IMR-90 (cell line): ENCODE measurements at regions not wholly inside any gene's neighbourhood (a gene's known extent, or its start where the extent isn't known, plus 50 kb on each side); places are given as distances from the start of the nearest gene placed in this dataset.
"Not testable (repeated sequence)": the region's sequence is repeated elsewhere in the genome, so short reads cannot be mapped to it uniquely, and the experiment has no call there.

Experiments used
- ATAC-seq: fragments of 200-7000 bp; cut with Tn5 transposase; 2 replicates; pipeline ENCODE4 v1.9.1; 2020; ENCODE audit warnings: low read depth, mild to moderate bottlenecking, moderate library complexity
- BruUV-seq: library from RNA; stranded (reverse); fragments of 400-500 nt; replicated peaks from 2 replicates; lab custom pipeline; 2021; lab: Mats Ljungman, UMichigan
- CTCF ChIA-PET: fragments of 300-600 bp; formaldehyde crosslinking; extraction: SDS; loops from one replicate; lab custom pipeline; 2021; ENCODE audit warnings: antibody characterized with exemption; lab: Yijun Ruan, JAX
- POLR2A ChIA-PET: fragments of 300-600 bp; sonication (Branson Sonifier 250); formaldehyde crosslinking; loops from one replicate; lab custom pipeline; 2022; ENCODE audit warnings: antibody characterized with exemption; ENCODE audit not compliant: unreplicated experiment; lab: Charles Lee
- DNase-seq: peaks from one replicate; pipeline ENCODE4 v3.0.0; 2013
- H2AFZ ChIP-seq: replicated peaks from 2 replicates; pipeline ENCODE3; 2013; ENCODE audit warnings: low read length, mild to moderate bottlenecking; ENCODE audit not compliant: poor library complexity
- H2AK5ac ChIP-seq: 2 replicates; pipeline ENCODE4 v1.6.1; 2013; ENCODE audit warnings: low read depth, low read length, inconsistent platforms
- H2AK9ac ChIP-seq: replicated peaks from 2 replicates; pipeline ENCODE3; 2013; ENCODE audit warnings: mild to moderate bottlenecking, low read depth, low read length, moderate library complexity; ENCODE audit not compliant: poor library complexity
- H2BK120ac ChIP-seq: 2 replicates; pipeline ENCODE4 v1.6.1; 2013; ENCODE audit warnings: low read depth, low read length, inconsistent platforms
- H2BK15ac ChIP-seq: 3 replicates; pipeline ENCODE4 v1.6.1; 2013; ENCODE audit warnings: low read depth, low read length, inconsistent platforms
- H2BK20ac ChIP-seq: 2 replicates; pipeline ENCODE4 v1.6.1; 2013; ENCODE audit warnings: low read depth, mild to moderate bottlenecking, inconsistent platforms, low read length, moderate library complexity
- H2BK5ac ChIP-seq: 2 replicates; pipeline ENCODE4 v1.6.1; 2013; ENCODE audit warnings: mild to moderate bottlenecking, low read depth, low read length, inconsistent platforms; ENCODE audit not compliant: poor library complexity, severe bottlenecking
- H3K14ac ChIP-seq: replicated peaks from 2 replicates; pipeline ENCODE4 v1.6.1; 2013; ENCODE audit warnings: low read depth, low read length, inconsistent platforms
- H3K18ac ChIP-seq: 2 replicates; pipeline ENCODE4 v1.6.1; 2013; ENCODE audit warnings: low read depth, low read length, control low read depth
- H3K23ac ChIP-seq: 2 replicates; pipeline ENCODE4 v1.6.1; 2013; ENCODE audit warnings: low read depth, low read length, inconsistent platforms
- H3K27ac ChIP-seq: 2 replicates; pipeline ENCODE4 v1.5.1; 2013; ENCODE audit warnings: mild to moderate bottlenecking, control low read depth, low read length; ENCODE audit not compliant: insufficient read depth
- H3K27me3 ChIP-seq: 2 replicates; pipeline ENCODE4 v1.6.1; 2013; ENCODE audit warnings: low read length; ENCODE audit not compliant: control insufficient read depth, insufficient read depth
- H3K36me3 ChIP-seq: 2 replicates; pipeline ENCODE4 v1.6.1; 2013; ENCODE audit warnings: low read length, mixed read lengths; ENCODE audit not compliant: control insufficient read depth, insufficient read depth
- H3K4ac ChIP-seq: 2 replicates; pipeline ENCODE4 v1.6.1; 2013; ENCODE audit warnings: low read depth, low read length, inconsistent platforms
- H3K4me1 ChIP-seq: 2 replicates; pipeline ENCODE4 v1.6.1; 2013; ENCODE audit warnings: low read length, mixed read lengths; ENCODE audit not compliant: control insufficient read depth, insufficient read depth
- H3K4me2 ChIP-seq: 2 replicates; pipeline ENCODE4 v1.6.1; 2013; ENCODE audit warnings: low read depth, mild to moderate bottlenecking, control low read depth, low read length, moderate library complexity
- H3K4me3 ChIP-seq: 2 replicates; pipeline ENCODE4 v1.5.1; 2013; ENCODE audit warnings: low read depth, mild to moderate bottlenecking, control low read depth, low read length, moderate library complexity; ENCODE audit not compliant: insufficient read depth
- H3K56ac ChIP-seq: 2 replicates; pipeline ENCODE4 v1.6.1; 2013; ENCODE audit warnings: low read length, inconsistent platforms; ENCODE audit not compliant: insufficient read depth; ENCODE audit errors: extremely low read depth
- H3K79me1 ChIP-seq, 2 experiments: 2 replicates each; pipeline ENCODE4 v1.6.1; 2013; ENCODE audit warnings: low read length in 2 of 2, inconsistent platforms in 1 of 2, low read depth in 1 of 2
- H3K9ac ChIP-seq: 2 replicates; pipeline ENCODE4 v1.6.1; 2013; ENCODE audit warnings: low read depth, low read length, control low read depth
- H3K9me1 ChIP-seq: 2 replicates; pipeline ENCODE4 v1.6.1; 2013; ENCODE audit warnings: low read length, inconsistent platforms; ENCODE audit not compliant: insufficient read depth
- H3K9me3 ChIP-seq: 2 replicates; pipeline ENCODE4 v1.6.1; 2013; ENCODE audit warnings: low read length; ENCODE audit not compliant: control insufficient read depth, insufficient read depth
- H4K20me1 ChIP-seq: 2 replicates; pipeline ENCODE4 v1.6.1; 2013; ENCODE audit warnings: low read length, inconsistent platforms; ENCODE audit not compliant: insufficient read depth
- H4K5ac ChIP-seq: 2 replicates; pipeline ENCODE4 v1.6.1; 2013; ENCODE audit warnings: mild to moderate bottlenecking, low read depth, low read length, control low read depth
- H4K8ac ChIP-seq, 2 experiments: 2 replicates each; pipeline ENCODE4 v1.6.1; 2013; ENCODE audit warnings: low read depth in 2 of 2, low read length in 2 of 2, control low read depth in 1 of 2, inconsistent platforms in 1 of 2
- H4K91ac ChIP-seq: 2 replicates; pipeline ENCODE4 v1.6.1; 2013; ENCODE audit warnings: low read depth, low read length, inconsistent platforms; ENCODE audit not compliant: insufficient read depth
- WGBS, 2 experiments: methylation state at CpG; one replicate each; pipeline versions ENCODE4 v1.1.5 to v1.1.7; 2013; ENCODE audit warnings: missing lambda C conversion rate in 2 of 2; ENCODE audit not compliant: insufficient read length in 1 of 2; ENCODE audit errors: extremely low coverage in 2 of 2; 5-methylcytosine and 5-hydroxymethylcytosine counted together
- dilution Hi-C: fragments of 300-500 bp; cut with HindIII; formaldehyde crosslinking; loops from one replicate; pipeline ENCODE4 v1.14.3; 2018; ENCODE audit warnings: low sequenced_read_pairs; ENCODE audit not compliant: unreplicated experiment
- in situ Hi-C: fragments of 300-500 bp; cut with MboI; formaldehyde crosslinking; loops from 3 replicates; pipeline ENCODE4 v1.14.3; 2019; ENCODE audit warnings: low sequenced_read_pairs, inconsistent platforms, mixed read lengths
- intact Hi-C: fragments of 100-400 bp; cut with micrococcal nuclease; formaldehyde crosslinking; loops from 2 replicates; pipeline ENCODE4 v1.10.0; 2022

- H4K5ac ChIP-seq, in situ Hi-C loops: not testable (repeated sequence)
These were observed 302.0 kb downstream of the CCDC74A start for GRCh38 chr2:131829456-131830241.

GRCh38 chr2:131830242-131830945 is 302.7 kb downstream of the CCDC74A start:
- H3K23ac ChIP-seq, POLR2A ChIA-PET: not testable (repeated sequence)

More at GRCh38 chr2:131829456-131830241, 302.0 kb downstream of the CCDC74A start:
- H4K8ac ChIP-seq, dilution Hi-C loops, H2BK120ac ChIP-seq, H3K4me2 ChIP-seq, H3K18ac ChIP-seq, H3K4me3 ChIP-seq, H2BK5ac ChIP-seq, H3K9ac ChIP-seq, H3K23ac ChIP-seq, intact Hi-C loops, H2BK15ac ChIP-seq, H3K9me1 ChIP-seq, H4K20me1 ChIP-seq, H2AK9ac ChIP-seq, H2BK20ac ChIP-seq, H4K91ac ChIP-seq, ATAC-seq, POLR2A ChIA-PET, H2AK5ac ChIP-seq, DNase-seq, H2AFZ ChIP-seq, H3K56ac ChIP-seq, H3K27me3 ChIP-seq, BruUV-seq, CTCF ChIA-PET, H3K4me1 ChIP-seq, H3K36me3 ChIP-seq, H3K79me1 ChIP-seq, H3K27ac ChIP-seq, H3K9me3 ChIP-seq, H3K14ac ChIP-seq, H3K4ac ChIP-seq: not testable (repeated sequence)
- WGBS, 2 experiments, result 27% methylated on average over 55 of the region's 101 CpGs; no CpG with 5 or more reads in 1 of the 2 experiments

More at GRCh38 chr2:131830242-131830945, 302.7 kb downstream of the CCDC74A start:
- 56% methylated on average over 4 of the region's 45 CpGs; no CpG with 5 or more reads in 1 of the 2 experiments for whole genome bisulfite sequencing, 2 experiments
- H4K20me1 ChIP-seq, H3K9me3 ChIP-seq, H3K56ac ChIP-seq, dilution Hi-C loops, H4K8ac ChIP-seq, CTCF ChIA-PET, H3K9ac ChIP-seq, H4K5ac ChIP-seq, H2BK20ac ChIP-seq, H2BK120ac ChIP-seq, H2AK9ac ChIP-seq, BruUV-seq, in situ Hi-C loops, H3K79me1 ChIP-seq, H3K4me1 ChIP-seq, H3K14ac ChIP-seq, H2AK5ac ChIP-seq, H3K4ac ChIP-seq, H2BK5ac ChIP-seq, ATAC-seq, DNase-seq, H3K27me3 ChIP-seq, intact Hi-C loops, H3K18ac ChIP-seq, H3K9me1 ChIP-seq, H3K27ac ChIP-seq, H2AFZ ChIP-seq, H3K4me3 ChIP-seq, H2BK15ac ChIP-seq, H3K36me3 ChIP-seq, H4K91ac ChIP-seq, H3K4me2 ChIP-seq: not testable (repeated sequence)
